Epidermal melanocyte (primary cell): ENCODE measurements at regions not wholly inside any gene's neighbourhood (a gene's known extent, or its start where the extent isn't known, plus 50 kb on each side); places are given as distances from the start of the nearest gene placed in this dataset.

ENCODE experiments used
- DNase-seq: peaks from one replicate; pipeline ENCODE4 v3.0.0; 2011; ENCODE audit warnings: low spot score; ENCODE audit not compliant: insufficient read length

DNA sequence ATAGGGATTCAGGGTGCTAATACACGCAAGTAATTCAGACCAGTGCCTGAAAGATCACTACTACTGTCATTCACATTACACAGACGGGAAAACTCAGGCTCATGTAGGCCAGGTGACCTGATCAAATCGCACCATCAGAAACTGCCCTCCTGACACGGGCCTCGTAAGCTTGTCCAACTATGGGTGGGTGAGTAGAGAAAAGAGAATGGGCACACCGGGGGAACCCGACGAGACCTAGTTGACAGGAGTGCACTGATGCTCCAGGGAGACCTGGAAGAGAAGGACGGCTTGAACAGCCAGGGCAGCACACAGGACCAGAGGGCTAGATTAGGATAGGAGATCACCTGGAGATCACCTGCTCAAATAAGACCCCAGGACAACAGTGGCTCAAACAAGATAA lies 166.9 kb upstream of the DIO3 start:
- DNase-seq = no peak

DNA sequence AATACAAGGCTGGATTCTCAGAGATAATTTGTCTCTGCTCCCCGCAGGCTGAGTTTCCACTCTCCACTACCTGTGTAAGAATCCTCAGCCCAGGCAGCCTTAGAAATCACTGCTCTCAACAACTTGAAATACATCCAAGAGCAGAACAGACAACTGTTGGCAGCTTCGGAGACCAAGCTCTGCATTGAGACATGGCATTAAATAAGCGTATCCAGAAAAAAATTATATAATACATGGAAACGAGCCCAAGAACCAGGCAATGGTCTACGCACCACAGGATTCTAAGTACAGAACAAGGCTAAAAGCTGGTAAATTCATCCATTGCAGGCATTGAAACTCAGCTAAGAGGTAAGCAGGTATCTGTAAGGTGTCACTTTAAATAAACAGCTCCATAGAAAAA lies 165.5 kb upstream of the DIO3 start:
- no peak for DNase-seq

DNA sequence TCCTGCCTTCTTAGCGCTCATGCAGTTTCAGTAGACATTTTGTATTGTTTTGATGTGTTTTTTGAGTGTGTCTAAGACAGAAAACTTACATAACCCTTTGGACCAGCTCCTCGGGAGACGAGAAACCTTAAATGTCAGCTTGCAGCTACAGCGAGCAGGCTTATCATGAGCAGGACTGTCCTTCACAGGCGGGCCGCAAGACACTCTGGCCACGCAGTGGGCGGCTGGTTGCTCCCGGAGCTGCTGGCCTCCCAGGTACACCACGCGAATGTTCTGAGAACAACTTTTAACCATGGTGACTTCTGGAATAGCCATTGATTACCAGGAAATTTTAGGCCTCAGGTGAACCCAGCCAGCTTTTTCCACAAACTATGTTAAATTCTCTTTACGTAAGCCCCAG lies 164.1 kb upstream of the DIO3 start:
- DNase-seq = no peak

DNA sequence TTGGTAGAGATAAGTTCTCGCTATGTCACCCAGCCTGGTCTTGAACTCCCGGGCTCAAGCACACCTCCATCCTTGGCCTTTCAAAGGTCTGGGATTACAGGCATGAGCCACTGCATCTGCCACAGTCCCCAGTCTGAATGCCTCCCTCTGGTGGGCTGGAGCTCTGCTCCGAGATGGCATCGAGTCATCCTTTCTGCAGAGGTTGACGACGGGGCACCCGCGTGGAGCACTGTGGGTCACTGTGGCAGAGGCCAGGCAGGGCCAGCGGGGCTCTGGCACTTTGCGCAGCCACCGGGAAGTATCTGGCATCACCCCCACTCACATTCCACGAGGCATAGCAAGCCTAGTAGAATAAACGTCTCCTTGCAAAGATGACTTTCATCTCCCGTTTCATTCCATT lies 163.3 kb upstream of the DIO3 start:
- DNase-seq = no peak

DNA sequence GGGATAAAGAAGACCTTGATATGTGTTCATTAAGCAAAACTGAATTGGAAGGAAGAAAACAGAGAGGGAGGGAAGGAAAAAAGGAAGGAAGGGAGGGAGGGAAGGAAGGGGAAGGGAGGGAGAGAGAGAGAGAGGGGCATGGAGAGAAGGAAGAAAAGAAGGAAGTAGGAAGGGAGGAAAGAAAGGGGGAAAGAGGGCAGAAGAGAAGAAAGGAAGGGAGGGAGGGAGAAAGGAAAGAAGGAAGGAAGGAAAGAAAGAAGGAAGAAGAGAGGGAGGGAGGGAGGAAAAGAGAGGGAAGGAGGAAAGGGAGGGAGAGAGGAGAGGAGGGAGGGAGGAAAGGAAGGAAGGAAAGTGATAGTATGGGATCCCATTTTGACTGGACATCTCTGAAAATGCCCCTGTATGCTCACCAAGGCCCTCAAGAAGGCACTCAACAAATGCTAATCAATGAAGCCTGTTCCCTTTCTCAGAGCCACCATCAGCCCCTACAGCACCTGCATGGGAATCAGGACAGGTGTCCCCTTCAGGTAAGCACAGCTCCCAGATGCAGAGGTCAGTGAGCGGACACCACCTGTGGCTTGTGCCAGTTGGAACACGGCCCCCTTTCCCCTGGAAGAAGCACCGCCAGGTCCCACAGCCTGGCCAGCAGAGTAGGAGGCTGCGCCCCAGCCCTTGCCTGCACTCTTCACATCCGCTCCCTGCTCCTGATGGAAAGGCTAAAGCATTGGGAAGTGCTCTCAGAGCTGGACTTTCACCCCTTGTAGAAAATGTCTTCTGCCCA lies 161.4 kb upstream of the DIO3 start:
- no peak for DNase-seq

DNA sequence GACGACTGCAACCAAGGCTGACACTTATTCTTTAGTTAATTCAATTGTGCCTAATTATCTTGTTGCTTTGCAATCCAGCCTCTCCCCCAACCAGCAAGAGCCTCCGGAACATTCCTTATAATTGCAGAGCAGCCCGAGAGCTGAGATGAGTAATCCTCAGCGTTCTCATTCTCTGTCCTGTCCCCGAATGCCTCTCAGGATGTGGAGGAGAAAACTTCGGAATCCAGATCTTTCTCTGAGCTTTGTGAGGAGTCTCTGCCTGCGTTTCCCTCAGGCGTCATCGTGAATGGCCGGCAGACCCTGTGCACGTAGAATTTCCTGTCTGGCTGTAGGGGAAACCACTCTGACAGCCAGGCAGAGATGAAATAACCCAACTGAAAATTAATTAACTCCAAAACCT lies 160.5 kb upstream of the DIO3 start:
- no peak for DNase-seq

DNA sequence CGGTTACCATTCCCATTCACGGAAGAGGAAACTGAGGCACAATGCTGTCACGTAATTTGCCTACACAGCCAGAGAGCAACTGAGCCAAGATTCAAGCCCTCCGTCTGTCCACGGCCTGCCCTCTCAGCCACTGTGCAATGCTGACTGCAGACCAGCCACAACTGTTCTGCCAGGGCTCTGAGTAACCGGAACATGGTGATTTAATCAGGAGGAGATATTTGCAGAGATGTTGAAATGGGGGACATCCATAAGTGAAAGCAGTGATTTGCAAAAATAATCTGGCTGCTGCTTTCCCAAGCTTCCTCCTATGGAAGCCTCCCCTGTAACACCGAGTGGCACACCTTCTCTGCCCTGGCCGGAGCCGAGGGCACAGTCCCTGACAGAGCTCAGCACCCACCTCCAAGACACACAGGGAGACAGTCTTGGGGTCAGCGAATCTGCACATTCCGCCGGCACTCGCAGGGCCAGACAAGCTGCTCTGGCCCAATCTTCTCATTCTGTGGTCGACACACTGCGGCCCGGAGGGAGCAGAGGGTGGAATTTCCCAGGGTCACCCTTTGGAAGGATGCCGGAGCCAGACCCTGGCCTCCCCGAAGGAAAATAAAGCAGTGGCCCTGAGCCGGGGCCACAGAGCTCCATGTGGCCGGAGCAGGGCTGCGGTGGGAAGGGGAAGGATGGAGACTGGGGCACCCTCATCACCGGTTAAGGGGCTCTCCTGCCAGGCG lies 158.2 kb upstream of the DIO3 start:
- no peak for DNase-seq

DNA sequence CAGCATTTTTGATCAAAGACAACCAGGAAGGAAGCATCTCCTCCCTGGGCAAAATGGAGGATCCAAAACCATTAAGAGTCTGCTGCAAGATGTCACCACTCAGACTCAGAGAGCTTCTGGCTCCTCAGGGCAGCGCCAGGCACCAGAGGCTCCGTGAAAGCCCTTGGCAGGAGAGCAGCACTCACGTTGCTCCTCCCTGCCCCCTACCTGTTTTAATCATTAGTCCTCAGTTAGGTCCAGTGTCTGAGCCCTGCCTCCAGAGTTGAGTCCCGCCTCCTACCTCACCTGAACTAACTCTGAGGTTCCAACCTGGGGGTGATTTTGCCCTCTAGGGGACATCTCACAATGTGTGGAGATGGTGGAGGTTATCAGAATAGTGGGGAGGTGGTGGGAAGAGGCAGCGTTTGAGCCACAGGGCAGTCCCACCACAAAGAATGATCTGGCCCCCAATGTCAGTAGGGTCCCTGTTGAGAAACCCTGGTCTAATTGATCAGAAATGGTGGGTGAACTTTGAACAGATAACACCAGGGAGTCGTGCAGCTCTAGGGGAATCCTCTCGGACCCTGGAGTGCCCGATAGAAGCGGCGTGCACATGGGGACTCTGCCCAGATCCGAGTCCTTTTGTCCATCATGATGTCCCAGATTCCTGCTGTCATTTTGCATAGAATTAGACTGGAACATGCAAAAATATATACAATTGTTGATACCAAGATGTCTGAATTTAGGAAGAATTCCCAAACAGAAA lies 156.7 kb upstream of the DIO3 start:
- no peak for DNase-seq

DNA sequence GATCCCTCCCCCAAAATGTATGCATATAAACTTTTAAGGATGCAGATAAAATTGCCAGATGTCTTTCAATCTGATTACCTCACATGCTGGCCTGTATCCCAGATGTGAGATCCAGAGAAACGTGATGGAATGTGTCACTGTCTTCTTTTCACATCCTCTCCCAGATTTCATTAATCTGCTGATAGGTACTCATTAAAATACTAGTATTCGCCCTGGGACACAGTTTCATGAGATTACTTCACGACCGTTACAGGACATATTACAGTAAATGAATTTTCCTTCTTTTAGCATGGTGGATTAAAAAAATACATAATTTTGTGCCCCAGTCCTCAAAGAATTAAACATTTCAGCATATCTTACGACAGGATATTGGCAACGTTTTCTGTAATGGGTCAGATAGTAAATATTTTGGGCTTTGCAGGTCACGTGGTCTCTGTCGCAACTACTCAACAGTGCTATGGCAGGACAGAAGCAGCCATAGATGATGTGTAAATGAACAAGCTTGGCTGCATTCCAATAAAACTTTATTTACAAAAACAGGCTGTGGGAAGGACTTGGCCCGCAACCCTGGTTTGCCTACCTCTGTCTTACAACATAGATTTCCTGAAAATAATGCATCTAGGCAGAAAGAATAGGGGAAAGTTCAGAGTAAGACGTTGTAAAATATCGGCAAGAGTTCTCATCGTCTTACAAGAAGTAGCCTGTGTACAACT lies 156.0 kb upstream of the DIO3 start:
- DNase-seq = no peak

DNA sequence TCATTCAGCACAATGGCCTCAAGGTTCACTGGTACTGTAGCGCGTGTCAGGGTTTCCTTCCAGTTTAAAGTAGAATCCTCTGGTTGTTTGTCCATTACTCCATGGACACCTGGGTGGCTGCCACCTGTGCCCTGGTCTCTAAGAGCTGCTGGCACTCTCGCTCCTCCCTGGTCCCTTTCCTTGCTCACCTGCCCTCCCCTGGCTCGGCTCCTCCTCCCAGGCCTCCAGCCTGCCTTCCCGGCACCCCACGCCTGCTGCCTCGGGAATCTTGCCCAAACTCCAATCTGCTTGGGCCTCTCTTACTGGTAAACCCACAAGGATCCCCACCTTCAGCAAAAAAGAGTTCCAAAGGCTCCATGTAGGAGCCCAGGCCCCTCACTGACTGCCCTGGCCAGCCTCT lies 154.4 kb upstream of the DIO3 start:
- DNase-seq = no peak

DNA sequence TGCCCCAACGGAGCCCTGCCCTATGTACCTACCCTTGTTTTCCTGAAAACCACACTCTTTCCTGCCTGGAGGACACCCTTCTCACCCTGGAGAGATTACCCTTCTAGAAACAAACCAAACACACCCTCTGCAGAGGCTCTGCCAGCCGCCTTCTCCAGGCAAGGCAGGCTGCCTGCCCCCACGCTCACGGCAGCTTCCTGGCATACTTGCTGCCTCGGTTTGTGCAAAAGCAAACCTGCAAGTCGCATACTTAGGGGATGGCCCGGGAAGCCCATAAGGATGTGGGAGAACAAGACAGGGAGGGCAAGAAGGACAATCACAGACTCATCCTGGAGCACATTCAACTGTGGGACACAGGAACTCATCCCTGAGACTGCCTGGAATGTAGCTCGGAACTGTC lies 154.0 kb upstream of the DIO3 start:
- DNase-seq = no peak

DNA sequence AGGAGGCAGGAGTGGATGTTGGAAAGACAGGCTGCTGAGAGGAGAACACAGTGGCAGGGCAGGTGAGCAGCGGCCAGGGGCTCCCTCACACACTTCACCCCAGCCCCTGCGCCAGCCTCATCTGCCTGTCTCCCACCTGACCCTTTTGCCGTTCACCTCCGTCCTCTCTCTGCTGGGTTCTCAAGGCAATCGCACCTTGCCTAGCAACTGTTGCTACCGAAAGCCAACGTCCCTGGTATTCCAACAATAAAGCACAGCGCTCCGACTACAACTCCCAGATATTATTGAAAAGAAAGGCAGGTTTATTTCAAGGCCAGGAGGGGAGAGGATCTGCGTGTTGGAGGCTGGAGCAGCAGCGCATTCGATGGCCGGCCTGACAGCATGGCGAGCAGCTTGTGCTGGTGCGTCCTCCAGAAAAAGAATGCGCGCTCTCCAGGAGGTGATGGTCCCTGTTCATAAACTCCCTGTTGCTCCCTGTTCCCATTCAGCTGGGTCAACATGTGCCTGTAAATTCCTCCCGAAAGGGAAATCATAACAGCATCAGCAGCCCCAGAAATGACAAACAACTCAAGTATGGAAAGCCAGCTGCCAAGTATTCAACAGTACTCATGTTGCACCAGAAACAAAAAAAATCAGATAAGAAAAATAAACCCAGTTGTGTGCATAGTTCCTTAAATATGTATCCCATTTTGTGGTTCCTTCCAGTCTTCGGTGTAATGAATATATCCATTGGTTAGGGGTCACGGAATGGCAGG lies 153.0 kb upstream of the DIO3 start:
- no peak for DNase-seq

DNA sequence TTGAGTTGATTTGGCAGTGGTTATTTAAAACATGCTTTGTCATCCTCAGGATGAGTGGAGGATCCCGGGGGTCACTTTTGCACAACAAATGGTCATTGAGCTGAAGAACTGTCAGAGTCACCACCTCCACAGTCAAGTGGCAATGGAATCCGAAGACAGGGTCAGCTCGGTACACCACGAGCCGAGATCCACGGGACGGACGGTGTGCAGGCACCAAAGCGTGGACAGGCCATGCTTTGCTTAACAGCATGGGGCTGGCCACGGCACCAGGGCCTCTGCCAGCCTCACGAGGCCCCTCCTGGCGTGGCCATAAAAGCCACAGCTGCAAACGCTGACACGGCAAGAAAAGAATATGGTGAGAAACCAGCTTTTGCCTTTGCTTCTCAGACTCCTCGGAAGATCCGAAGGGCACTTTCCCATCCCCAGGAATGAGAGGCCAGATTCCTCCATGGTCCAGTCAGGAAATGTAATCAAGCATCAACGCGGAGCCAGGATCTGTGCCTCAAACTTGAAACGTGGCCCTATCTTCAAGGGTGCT lies 152.2 kb upstream of the DIO3 start:
- no peak for DNase-seq

DNA sequence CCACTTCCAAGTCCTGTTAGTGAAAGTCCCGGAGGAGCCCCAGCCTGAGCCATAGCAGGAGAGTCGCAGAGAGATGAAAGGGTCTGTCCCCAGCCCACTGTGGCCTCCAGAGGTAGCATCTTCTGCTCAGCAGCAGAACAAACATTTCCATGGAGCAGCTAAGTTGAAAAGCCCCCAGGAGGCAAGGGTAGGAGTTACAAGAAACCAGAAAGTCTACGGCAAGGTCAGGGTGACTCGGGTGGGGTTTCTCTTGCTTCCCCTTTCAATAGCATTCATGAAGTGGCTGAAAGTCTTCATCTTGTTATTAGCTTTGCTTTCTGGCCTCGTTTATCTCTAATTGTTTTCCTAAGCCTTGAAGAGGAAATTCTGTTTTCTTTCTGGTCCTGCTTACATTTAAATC lies 151.2 kb upstream of the DIO3 start:
- no peak for DNase-seq

DNA sequence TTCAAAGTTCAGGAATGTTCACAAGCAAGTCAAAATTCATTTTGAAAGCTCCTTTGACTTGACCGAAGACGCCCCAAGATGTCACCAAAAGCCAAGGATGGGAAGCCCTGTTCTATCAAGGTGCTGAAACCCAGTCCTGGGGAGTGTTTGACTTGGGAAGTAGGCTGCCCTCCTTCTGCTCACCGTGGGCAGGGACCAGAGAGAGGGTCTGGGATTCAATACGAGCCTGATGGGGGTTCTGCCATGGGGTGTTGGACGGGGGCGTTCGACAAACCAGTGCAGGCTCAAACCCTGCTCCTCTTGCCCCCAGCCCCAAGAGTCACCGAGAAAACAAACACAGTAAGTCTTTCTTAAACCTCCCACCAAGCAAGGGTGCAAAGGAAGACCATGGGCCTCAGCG lies 150.1 kb upstream of the DIO3 start:
- DNase-seq = no peak

DNA sequence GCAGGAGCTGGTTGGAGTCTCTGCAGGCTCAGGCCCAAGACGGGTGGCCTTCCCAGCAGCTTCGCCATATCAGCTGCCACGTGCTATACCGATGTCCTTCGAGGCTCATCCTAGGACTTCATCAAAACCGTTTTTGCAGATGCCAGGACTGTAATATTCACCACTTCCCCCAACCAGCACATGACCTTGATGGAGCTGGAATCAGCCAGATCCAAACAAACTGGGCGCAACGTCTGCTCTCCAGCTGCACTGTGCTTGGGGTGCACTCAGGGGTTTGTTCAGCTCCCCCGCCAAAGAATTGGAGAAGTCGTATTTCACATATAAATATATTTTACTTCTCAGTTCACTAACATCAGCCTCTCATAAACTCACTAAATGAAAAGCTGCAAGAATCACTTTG lies 149.5 kb upstream of the DIO3 start:
- DNase-seq = no peak

DNA sequence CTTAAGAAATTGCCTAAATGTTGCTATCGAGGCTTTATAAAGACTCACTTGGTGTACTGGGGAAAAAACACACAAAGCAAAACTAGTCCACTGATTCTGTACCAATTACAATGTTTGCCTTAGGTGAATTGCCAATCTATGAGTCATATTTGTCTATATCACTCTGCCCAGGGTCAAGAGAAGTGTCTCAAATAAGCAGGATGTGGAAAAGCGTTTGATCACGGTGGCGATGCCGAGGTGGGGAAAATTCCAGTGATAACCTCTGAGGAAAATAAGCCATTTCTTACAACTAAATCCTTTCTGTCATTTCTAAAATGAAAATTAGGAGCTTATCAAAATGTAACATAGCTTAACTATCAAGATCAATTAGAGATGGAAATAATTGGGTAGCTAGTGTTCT lies 148.6 kb upstream of the DIO3 start:
- DNase-seq = no peak

DNA sequence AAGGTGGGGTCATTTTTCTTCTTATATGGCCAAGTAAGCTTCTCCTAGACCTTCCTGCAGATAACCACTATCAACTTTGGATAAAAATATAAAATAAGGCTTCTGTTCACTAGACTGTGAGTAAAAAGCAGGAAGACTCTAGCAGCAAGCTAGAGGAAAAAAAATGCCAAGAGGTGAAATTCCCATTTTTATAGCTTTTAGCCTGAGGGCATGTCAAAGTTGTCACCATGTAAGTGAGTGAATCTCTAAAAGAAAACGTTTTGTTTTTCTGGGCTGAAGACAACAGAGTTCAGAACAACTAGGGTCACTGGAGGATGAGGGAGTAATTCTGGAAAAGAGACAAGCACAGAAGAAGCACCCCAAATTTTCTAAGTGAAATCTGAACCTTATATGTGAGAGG lies 143.9 kb upstream of the DIO3 start:
- DNase-seq = no peak

DNA sequence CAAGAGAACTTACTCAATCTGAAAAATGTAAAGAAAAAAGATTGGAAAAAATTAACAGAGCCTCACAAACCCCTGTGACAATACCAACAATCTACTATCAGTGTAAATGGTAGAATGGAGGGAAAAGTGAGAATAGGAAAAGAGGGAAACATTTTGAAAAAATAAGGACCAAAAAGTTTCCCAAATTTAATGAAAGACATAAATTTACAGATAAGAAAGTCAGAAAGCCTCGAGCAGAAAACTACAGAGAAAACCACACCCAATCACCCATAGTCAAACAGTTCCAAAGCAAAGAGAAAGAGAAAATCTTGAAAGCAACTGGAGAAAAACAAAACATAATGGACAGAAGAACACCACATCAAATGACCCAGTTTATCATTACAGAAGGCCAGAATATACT lies 142.7 kb upstream of the DIO3 start:
- no peak for DNase-seq

DNA sequence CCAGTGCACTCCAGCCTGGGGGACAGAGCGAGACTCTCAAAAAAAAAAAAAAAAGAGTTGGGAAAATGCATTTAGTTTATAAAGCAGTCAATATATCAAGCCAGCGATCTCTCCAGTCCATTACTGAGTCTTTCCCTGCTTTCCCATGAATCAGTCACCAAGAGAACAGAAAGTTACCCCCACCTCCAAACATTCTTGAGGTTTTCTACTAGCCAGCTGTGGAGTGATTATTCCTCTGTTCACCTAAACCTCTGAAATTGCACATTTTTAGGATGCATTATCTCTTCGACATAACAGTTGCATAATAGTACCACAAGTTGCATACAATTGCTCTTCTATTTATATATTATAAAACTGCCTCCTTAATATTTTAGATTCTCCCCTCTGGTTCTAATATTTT lies 134.8 kb upstream of the DIO3 start:
- no peak for DNase-seq

DNA sequence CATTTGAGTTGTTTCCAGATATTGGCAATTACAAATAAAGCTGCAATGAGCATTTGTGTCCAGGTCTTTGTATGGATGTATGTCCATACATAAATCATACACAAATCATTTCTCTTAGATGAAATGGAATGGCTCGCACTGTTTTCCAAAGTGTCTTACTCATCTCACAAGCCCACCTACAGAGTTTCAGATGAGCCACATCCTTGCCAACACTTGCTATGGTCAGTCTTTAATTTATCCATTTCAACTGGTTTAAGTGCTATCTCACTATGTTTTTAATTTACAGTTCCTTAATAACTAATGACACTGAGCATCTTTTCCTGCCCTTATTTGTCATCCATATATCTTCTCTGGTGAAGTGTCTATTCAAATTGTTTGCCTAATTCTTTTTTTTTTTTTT lies 132.9 kb upstream of the DIO3 start:
- DNase-seq = no peak
